ENCODE measurements at regions not wholly inside any gene's neighbourhood (a gene's known extent, or its start where the extent isn't known, plus 50 kb on each side); places are given as distances from the start of the nearest gene placed in this dataset.

- H2AFZ ChIP-seq (ENCODE audit: low read length) = no peak overlapping the region
- no peaks in the 10 kb centered on the region for H3K36me3 ChIP-seq (ENCODE audit: control insufficient read depth, insufficient read depth, low read length)
- H4K20me1 ChIP-seq (ENCODE audit: control insufficient read depth, extremely low read depth, insufficient read depth, low read length) = no peaks in the 10 kb centered on the region
- H3K79me2 ChIP-seq (ENCODE audit: control insufficient read depth, insufficient read depth, low read length) = no peaks in the 10 kb centered on the region
- no peaks in the 10 kb centered on the region for H3K4me1 ChIP-seq (ENCODE audit: control insufficient read depth, extremely low read depth, insufficient read depth, low read length)
- TF ChIP-seq CTCF (conservative IDR thresholded peaks at IDR 0.05 in 1 of 2, IDR thresholded peaks at IDR 0.05 in 1 of 2; ENCODE audit: low read depth in 1 of 2, low read length in 2 of 2) (no peak), EZH2 (IDR thresholded peaks at IDR 0.05; ENCODE audit: low read length, missing control alignments) (no peak)
- peak in 1 of 2 donors; percentile 45 for DNase-seq (ENCODE audit: low read depth in 2 of 2)
- no peak overlapping the region for H3K9ac ChIP-seq (ENCODE audit: insufficient read depth, low read length)
- H3K27me3 ChIP-seq (ENCODE audit: control insufficient read depth, insufficient read depth, low read length) = no peaks in the 10 kb centered on the region
- no peaks in the 10 kb centered on the region for H3K9me3 ChIP-seq (ENCODE audit: control insufficient read depth, insufficient read depth, low read depth, low read length)
- no peak overlapping the region for H3K4me2 ChIP-seq (ENCODE audit: extremely low read depth, insufficient read depth, low read length)
- H3K27ac ChIP-seq (ENCODE audit: insufficient read depth, low read length) = no peak overlapping the region
- no peak overlapping the region for H3K4me3 ChIP-seq (replicated peaks in 1 of 4; ENCODE audit: control extremely low read depth in 1 of 4, insufficient read depth in 1 of 4, low read depth in 3 of 4, low read length in 4 of 4)
Observed at GRCh38 chr11:115929618-115930129, 425.5 kb upstream of the CADM1 start.

GRCh38 chr11:115928811-115929210 lies 424.6 kb upstream of the CADM1 start:
- no peak overlapping the region for H3K27ac ChIP-seq (ENCODE audit: insufficient read depth, low read length)
- no peak for DNase-seq (ENCODE audit: low read depth in 2 of 2)
- H3K4me2 ChIP-seq (ENCODE audit: extremely low read depth, insufficient read depth, low read length) = no peak overlapping the region
- no peak overlapping the region for H3K4me3 ChIP-seq (replicated peaks in 1 of 4; ENCODE audit: control extremely low read depth in 1 of 4, insufficient read depth in 1 of 4, low read depth in 3 of 4, low read length in 4 of 4)
- H2AFZ ChIP-seq (ENCODE audit: low read length) = no peak overlapping the region
- TF ChIP-seq CTCF (conservative IDR thresholded peaks at IDR 0.05 in 1 of 2, IDR thresholded peaks at IDR 0.05 in 1 of 2; ENCODE audit: low read depth in 1 of 2, low read length in 2 of 2) (no peak), EZH2 (IDR thresholded peaks at IDR 0.05; ENCODE audit: low read length, missing control alignments) (no peak)
- H3K9ac ChIP-seq (ENCODE audit: insufficient read depth, low read length) = no peak overlapping the region
- no peaks in the 10 kb centered on the region for H3K79me2 ChIP-seq (ENCODE audit: control insufficient read depth, insufficient read depth, low read length)
- H3K9me3 ChIP-seq (ENCODE audit: control insufficient read depth, insufficient read depth, low read depth, low read length) = no peaks in the 10 kb centered on the region
- no peaks in the 10 kb centered on the region for H4K20me1 ChIP-seq (ENCODE audit: control insufficient read depth, extremely low read depth, insufficient read depth, low read length)
- H3K4me1 ChIP-seq (ENCODE audit: control insufficient read depth, extremely low read depth, insufficient read depth, low read length) = no peaks in the 10 kb centered on the region
- no peaks in the 10 kb centered on the region for H3K27me3 ChIP-seq (ENCODE audit: control insufficient read depth, insufficient read depth, low read length)
- H3K36me3 ChIP-seq (ENCODE audit: control insufficient read depth, insufficient read depth, low read length) = no peaks in the 10 kb centered on the region

- no peak overlapping the region for H3K9ac ChIP-seq (ENCODE audit: insufficient read depth, low read length)
- TF ChIP-seq EZH2 (IDR thresholded peaks at IDR 0.05; ENCODE audit: low read length, missing control alignments) = no peak
- TF ChIP-seq CTCF (conservative IDR thresholded peaks at IDR 0.05 in 1 of 2, IDR thresholded peaks at IDR 0.05 in 1 of 2; ENCODE audit: low read depth in 1 of 2, low read length in 2 of 2) = no peak
- no peak overlapping the region for H2AFZ ChIP-seq (ENCODE audit: low read length)
- no peak overlapping the region for H3K4me2 ChIP-seq (ENCODE audit: extremely low read depth, insufficient read depth, low read length)
- no peak overlapping the region for H3K27ac ChIP-seq (ENCODE audit: insufficient read depth, low read length)
- H3K4me1 ChIP-seq (ENCODE audit: control insufficient read depth, extremely low read depth, insufficient read depth, low read length) = no peaks in the 10 kb centered on the region
- H3K4me3 ChIP-seq (replicated peaks in 1 of 4; ENCODE audit: control extremely low read depth in 1 of 4, insufficient read depth in 1 of 4, low read depth in 3 of 4, low read length in 4 of 4) = no peak overlapping the region
- DNase-seq (ENCODE audit: low read depth in 2 of 2) = no peak
- H3K36me3 ChIP-seq (ENCODE audit: control insufficient read depth, insufficient read depth, low read length) = no peaks in the 10 kb centered on the region
- no peaks in the 10 kb centered on the region for H3K9me3 ChIP-seq (ENCODE audit: control insufficient read depth, insufficient read depth, low read depth, low read length)
- no peaks in the 10 kb centered on the region for H3K79me2 ChIP-seq (ENCODE audit: control insufficient read depth, insufficient read depth, low read length)
- no peaks in the 10 kb centered on the region for H4K20me1 ChIP-seq (ENCODE audit: control insufficient read depth, extremely low read depth, insufficient read depth, low read length)
- H3K27me3 ChIP-seq (ENCODE audit: control insufficient read depth, insufficient read depth, low read length) = no peaks in the 10 kb centered on the region
Observed at GRCh38 chr11:115927823-115928329, 423.7 kb upstream of the CADM1 start.
